Activated gamma-delta T cell treated with Interleukin-2 at 50 U/mL for 16 hours (primary cell): ENCODE measurements at regions not wholly inside any gene's neighbourhood (a gene's known extent, or its start where the extent isn't known, plus 50 kb on each side); places are given as distances from the start of the nearest gene placed in this dataset.

Source experiments
- DNase-seq: peaks from one replicate; pipeline ENCODE4 v3.0.0-alpha.2; 2020

DNA sequence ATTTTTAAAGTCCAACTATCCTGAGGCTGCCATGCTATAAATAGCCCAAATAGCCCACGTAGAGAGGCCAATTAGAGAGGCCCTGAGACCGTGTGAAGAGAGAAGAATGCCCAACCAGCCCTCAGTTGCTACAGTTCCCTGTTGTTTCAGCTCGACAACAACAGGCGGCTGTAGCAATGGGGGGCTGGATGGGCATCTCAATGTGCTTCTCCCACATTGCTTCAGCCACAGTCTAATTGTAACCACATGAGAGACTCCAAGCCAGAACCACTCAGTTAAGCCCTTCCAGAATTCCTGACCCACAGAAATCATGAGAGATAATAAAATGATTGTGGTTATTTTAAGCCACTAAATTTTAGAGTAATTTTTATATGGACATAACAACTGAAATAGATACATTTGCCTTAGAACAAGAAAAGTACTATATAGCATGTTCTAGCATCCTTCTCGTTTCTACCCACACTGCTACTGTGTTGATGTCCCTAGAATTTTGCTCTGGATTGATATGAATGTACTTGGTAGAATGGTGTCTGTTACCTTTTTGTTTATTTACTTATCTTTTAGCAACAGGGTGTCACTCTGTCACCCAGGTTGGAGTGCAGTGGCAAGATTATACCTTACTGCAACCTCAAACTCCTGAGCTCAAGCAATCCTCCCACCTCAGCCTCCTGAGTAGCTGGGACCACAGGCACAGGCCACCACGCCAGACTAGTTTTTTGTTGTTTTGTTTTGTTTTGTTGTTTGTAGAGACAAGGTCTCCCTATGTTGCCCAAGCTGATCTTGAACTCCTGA is 436.4 kb downstream of the BCOR start:
- no peak for DNase-seq

DNA sequence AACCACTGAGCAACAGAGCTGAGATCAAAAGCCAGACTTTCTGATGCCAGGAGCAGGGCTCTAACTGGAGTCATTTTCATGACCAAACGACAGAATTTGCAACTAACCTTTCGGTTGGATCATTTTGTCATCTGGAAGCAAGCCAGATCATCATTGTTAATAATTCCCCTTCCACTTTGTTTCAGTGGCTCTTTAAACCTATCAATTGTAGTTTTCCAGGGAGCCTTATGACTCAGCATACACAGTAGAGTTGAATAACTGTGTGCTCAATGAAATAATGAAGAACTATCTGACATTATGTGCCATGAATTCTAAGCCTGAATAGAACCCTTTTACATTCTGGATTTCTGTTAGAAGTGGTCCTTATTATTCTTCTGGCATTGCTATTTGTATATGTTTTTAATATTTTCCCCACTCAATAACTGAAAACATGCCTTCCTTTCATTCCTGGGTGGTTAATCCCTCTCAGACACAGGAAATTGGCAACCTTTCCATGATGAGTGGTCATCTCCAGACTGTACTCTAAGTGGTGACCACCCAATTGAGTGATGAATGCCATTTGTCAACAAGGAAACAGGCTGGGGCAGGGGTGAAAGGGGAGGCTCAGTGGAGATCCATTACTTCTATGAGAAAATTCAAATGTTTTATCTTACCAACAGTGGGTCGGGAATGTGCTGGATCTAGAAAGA is 431.8 kb downstream of the BCOR start:
- DNase-seq, result no peak

DNA sequence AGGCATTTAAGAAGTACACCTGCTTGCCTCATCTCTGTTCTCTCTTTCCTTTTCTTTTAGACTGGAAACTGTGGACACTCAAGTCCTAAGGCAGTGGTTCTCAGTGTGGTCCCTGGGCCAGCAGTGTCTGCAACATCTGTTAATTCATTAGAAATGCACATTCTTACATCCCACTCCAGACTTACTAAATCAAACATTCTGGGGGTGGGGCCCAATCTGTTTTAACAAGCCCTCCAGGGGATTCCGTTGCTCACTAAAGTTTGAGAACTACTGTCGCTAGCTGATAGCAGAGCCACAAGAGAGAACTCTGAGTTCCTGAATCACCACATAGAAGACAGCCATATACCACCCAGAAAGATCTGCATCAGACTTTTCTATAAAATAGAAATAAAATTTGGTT is 430.6 kb downstream of the BCOR start:
- no peak for DNase-seq

DNA sequence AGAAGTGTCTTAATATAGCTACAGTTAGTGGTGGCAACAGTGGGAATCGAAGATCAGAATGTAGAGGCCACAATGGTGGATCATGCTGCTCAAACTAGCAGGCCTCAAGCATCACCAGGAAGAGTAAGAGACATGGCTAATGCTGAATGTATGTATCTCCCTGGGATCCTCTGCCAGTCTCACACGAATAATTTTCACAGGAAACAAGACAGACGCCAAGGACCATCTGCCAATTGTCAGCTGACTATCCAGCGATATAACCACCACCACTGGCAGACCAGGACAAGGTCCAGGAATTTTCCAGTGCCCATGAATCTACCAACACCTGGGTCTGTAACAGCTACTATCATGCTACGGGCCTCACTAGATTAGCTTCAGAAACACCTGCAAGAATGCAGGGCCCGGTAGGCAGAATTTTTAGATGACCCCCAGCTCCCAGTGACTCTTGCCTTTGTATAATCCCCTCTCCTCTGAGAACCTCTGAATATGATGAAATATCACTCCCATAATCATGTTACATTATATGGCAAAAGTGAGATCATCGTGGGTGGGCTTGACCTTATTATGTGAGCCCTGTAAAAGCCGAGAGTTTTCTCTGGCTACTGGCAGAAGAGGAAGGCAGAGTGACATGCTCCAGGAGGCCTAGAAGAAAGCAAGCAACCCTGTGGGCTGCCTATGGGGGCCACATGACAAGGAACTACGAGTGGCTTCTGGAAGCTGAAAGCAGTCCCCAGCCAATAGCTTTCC is 429.8 kb downstream of the BCOR start:
- DNase-seq, result no peak

DNA sequence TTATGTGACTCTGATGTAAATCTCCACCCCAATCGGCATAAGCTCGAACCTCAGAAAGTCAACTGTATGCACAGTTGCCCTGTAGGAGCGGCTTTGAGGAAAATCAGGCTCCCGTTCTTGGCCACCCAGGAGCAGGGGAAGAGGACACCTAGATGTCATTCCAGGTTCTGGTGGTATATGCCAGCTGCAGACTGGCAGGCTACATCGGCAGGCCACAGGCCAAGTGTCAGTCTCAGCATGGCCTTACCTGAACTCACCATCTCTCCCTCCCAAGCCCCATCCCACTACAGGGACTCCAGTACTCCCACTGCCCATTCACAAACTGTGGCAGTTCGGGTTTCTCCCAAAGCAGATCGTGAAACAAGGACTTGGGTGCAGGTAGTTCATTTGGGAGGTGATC is 428.1 kb downstream of the BCOR start:
- DNase-seq, result no peak

DNA sequence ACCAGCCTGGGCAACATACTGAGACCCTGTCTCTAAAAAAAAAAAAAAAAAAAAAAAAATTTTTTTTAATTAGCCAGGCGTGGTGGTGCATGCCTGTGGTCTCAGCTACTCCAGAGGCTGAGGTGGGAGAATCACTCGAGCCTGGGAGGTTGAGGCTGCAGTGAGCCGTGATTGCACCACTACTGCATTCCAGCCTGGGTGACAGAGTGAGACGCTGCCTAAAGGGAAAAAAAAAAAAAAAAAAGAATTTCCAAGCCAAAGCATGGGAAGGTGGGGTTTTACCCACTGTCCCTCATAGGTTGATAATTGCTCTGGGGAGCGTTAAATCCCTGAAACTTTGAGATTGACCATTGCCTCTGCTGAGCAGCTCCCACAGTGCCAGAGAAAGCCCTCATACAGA is 427.5 kb downstream of the BCOR start:
- no peak for DNase-seq

DNA sequence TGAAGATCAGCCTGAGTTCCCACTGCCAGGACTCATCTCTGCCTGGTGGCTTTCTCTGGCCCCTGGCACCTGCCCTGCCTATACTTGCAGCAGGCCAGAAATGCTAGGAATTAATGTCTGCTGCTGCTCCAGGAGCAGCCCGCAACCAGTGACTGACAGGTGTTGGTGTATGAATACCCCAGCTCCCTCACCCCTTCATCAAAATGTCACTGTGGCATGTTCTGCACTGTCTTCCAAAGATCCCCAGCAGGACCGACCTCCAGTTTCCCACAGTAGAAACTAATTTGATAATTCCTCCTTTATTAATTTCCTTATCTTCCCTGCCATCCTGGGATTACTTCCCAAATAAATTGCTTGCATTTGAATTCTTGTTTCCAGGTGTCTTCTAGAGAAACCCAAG is 425.4 kb downstream of the BCOR start:
- no peak for DNase-seq

- DNase-seq, result no peak
Measured at GRCh38 chrX:39674490-39675161, 423.1 kb downstream of the BCOR start.

GRCh38 chrX:39675162-39675553 is 422.6 kb downstream of the BCOR start:
- no peak for DNase-seq

GRCh38 chrX:39675619-39676018 is 422.1 kb downstream of the BCOR start:
- no peak for DNase-seq

DNA sequence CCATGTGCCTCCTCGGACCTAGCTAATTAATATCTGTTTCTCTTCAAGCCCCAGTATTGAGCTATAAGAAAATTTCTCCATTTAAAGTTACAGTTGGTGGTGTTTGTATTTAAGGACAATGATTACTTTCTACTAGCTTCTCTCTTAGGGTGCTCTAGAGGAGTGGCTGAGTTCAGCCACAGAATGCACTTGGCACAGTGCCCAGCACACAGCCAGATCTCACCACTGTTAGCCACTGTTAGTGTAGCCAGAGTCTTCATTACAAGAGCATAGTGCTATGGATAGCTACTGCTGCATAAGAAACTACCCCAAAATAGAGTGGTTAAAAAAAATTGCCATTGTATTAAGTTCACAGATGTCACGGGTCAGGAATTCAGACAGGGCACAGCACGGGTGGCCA is 421.3 kb downstream of the BCOR start:
- no peak for DNase-seq

DNA sequence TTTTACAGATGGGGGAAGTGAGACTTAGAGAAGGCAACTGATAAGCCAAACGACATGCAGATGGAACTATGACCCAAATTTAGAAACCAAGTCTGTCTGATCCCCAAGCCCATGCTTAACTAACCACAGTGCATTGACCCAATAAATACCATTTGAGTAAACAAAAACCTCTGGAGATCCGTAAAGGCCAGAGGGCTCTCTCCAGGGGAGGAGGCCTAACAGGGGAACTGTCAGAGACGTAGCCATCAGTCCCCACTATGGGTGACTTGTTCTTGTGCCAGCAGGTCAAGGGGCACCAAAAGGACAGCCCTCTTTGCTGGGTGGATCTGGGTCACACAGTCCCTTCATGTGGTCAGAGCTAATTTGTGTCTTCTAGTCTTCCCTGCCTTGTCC is 420.2 kb downstream of the BCOR start:
- DNase-seq, result no peak

GRCh38 chrX:39677978-39678791 is 419.6 kb downstream of the BCOR start:
- no peak for DNase-seq

DNA sequence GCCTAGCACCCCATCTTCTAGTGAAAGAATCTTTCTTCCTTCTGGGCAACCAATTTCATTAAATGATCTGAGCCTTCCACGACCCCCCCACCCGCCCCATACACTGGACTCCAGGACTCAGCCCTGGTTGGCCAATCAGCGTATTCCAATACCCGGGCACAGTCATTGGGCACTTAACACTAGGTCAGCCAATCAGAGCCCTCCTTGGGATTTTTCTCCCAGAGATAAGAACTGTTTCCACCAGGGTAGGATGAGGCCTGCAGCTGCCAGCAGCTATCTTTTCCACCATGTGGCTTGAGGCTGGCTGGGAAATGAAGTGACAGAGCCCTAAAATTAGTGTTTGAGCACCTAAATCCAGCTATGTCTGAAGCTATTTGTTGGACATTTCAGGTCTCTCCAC is 418.8 kb downstream of the BCOR start:
- DNase-seq, result no peak

GRCh38 chrX:39679497-39680157 is 418.1 kb downstream of the BCOR start:
- no peak for DNase-seq

DNA sequence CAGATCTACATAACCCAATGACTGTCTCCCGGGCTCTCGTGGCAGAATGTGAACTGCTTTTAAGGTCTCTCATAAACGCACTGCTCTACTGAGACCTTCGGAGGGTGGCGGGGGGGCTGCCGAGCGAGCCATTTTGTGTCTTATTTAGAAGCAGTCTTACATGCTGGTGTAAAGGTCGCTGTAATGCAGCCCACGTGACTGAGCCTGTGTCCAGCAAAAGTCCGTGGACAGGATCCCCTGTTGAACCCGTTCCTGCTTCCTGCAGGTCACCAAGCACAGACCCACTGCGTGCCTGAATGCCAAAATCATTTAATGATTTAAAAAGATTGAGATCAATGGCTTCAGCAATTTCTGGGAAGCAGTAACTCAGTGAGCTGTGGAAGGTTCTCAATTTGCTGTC is 415.9 kb downstream of the BCOR start:
- DNase-seq, result no peak

GRCh38 chrX:39682778-39683177 is 415.0 kb downstream of the BCOR start:
- no peak for DNase-seq

- no peak for DNase-seq
Measured at GRCh38 chrX:39688219-39688575, 409.6 kb downstream of the BCOR start.

GRCh38 chrX:39688576-39689375 is 409.0 kb downstream of the BCOR start:
- no peak for DNase-seq

DNA sequence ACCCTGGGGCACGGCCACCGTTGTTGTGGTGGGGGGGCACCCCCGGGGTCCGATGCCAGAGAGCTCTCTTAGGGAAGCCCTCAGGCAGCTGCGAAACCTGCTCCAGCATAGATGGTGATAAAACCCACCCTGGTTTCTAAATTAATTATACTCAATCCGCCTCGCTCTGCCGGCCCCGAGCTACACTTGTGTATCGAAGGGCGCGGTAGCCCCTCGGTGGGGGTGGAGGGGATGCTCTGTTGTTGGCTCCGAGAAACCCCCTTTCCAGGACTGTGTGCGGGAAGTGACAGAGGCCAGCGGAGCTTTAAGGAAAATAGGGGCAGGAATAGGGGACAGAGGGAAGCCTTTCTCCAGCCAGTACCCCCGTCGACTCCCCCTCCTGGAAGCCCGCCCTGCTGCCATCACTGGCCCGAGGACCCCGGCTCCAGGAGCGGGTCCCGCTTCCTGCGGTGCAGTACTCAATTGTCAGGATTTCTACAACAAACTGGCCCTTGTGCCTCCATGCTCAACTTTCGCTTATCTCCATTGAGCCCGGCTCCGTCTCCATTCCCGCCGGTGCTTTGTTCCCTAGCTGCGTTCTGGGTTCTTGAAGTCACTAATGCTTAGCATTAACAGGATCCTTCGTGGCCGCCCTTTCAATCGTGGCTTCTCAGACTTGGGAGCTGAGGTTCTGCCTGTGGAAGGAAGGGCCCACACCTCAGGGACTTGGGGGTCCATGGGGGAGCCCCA is 408.2 kb downstream of the BCOR start:
- DNase-seq, result no peak
